GM19043 (cell line): ENCODE measurements at regions not wholly inside any gene's neighbourhood (a gene's known extent, or its start where the extent isn't known, plus 50 kb on each side); places are given as distances from the start of the nearest gene placed in this dataset.
"Not testable (repeated sequence)": the region's sequence is repeated elsewhere in the genome, so short reads cannot be mapped to it uniquely, and the experiment has no call there.

Experiments used
- ATAC-seq: cut with Tn5 transposase; IDR thresholded peaks from one replicate; pipeline ENCODE4 v1.9.1; 2021; ENCODE audit warnings: low read depth; ENCODE audit not compliant: unreplicated experiment

GRCh38 chr2:53216805-53217204 is 550.8 kb upstream of the CHAC2 start:
- ATAC-seq = no peak

- no peak for ATAC-seq
Observed at GRCh38 chr2:53212576-53212975, 555.0 kb upstream of the CHAC2 start.

- no peak for ATAC-seq
Observed at GRCh38 chr2:53211201-53211774, 556.3 kb upstream of the CHAC2 start.

DNA sequence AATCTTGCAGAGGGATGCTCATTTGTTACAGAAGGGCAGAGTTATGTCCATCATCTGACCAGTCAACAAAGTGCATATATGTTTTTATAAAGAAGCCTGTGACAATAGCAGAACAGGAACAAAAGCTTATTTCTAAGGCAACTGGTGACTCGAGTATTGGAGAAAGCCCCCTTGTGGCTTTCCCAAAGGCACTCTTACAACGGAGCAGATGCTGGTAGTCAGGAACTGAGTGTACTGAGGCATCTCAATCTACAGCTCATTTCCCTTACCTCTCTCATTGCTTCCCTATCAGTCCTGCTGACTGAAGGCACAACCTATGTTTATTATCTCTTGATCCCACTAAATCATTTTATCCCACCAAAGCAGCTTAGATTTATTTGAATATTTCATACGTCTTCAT is 557.1 kb upstream of the CHAC2 start:
- ATAC-seq = no peak

DNA sequence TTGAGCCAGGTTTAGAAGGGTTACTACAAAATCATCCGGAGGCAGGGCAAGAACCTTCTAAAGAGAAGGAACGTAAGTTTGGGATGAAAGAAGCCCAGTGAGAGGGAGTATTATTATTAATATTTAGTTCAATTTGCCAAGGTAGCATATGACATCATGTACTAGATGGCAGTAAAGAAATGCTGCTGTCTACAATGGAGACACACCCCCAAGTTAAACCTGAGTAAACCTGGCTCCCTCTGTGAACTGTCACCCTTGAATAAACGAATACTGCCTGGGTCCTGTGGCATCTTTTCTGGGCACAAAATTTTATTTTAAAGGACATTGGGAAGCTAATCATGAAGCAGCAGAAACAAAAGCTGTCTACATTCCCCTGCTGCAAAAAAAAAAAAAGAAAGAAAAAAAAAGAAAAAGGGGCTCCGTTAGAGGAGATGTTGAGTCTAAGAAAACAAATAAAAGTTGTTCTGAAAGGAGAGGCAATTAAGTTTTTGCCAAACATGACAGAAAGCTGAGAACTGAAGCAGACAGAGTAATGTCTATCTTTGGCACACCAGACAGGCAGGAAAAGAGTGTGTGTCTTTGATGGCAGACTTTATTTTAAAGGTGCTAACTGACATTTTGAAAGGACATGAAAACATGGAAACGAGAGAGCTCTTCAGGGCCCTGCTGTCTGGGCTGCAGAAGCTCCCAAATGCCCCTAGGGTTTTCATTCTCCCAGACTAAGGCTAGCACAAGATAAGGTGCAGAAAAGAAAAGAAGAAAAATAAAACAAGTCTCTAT is 557.7 kb upstream of the CHAC2 start:
- no peak for ATAC-seq

GRCh38 chr2:53208815-53209214 is 558.8 kb upstream of the CHAC2 start:
- ATAC-seq = no peak

- not testable (repeated sequence) for ATAC-seq
Observed at GRCh38 chr2:53206226-53206625, 561.4 kb upstream of the CHAC2 start.

DNA sequence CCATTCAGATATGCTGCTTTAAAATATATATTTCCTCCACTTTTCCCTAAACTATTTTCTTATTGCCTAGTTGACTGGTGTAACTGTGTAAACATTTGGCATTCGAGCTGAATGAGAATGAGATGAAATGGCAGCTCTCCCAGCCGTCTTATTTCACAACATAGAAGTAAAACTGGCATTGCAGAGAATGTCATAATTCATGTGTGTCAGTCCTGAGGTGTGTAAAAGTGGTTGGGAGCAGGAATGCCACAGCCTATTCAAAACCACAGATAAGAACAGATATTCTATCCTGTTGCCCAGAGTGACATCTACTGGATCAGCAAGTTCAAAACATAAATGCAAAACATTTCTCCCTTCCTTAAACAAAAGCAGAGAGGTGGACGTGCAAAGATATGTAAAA is 565.5 kb upstream of the CHAC2 start:
- ATAC-seq = no peak

DNA sequence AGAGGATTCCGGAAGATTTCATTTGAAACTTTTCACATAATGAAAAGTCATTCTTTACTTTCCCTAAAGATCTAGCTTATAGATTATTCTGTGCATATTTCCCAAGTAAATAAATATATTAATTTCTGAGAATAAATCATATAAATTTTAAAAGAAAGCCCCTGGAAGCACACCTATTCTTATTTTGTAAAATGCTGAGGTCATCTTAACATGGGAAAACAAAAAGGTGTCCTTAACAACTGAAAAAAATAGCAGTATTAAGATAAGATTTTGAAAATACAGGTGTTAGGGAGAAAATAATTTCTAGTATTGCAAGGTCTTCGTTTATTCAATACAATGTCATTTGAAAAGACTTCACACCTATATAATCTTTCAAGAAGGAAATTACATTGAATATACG is 567.5 kb upstream of the CHAC2 start:
- ATAC-seq = no peak

- ATAC-seq = no peak
Observed at GRCh38 chr2:53188851-53189510, 578.6 kb upstream of the CHAC2 start.

GRCh38 chr2:53183581-53183980 is 584.0 kb upstream of the CHAC2 start:
- no peak for ATAC-seq

DNA sequence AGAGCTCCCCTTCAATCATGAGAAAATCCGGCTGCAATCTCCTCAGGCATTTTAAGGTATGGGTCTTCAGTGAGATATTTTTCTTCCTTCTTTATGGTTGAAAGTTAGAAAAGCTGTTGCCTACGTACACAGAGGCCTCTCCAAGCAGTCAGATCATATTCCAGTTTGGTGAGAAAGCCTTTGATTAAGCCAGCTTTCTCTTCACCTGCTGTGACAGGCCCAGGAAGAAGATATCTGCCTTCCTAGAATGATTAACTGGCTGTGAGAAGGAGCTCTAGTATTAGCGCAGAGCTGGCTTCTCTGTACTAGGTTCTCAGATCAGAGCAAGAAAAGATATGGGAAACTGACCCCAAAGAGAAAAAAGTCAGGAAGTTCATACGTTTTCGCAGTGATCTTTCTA is 585.0 kb upstream of the CHAC2 start:
- ATAC-seq = no peak

DNA sequence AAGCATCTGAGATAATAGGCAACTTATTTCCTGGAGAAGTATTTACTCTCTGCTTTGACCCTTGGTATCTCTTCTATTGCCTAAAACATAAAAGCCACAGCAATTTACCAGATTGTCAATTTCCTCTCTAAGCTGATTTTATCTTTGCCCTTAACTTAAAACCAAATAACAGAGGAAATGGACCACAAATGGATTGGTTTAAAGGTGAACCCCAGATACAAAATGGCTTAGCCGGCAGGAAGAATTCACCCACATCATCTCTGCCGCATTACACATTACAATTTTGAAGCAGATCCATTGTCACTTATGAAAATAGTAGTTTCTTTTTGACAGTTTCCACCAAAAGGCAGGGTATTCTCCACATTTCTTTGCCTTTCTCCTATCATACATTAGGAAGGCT is 585.8 kb upstream of the CHAC2 start:
- ATAC-seq = no peak

DNA sequence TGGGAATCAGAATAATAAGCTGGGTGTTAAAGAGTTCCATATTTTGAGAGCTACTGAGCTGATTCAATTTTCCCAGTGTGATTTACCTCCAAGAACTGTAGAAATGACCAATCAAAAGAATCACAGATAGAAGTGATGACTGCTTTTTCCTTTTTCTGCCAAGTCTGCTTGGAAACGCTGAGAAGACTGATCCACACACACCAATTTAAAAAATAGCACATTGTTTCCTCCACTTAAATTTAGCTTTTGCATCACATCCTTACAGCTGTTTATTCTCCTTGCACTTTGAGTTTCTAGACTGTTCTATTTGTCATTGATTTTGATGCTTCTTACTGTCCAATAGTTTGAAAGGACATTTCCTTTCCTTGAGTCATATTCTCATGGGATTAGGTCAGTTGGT is 590.3 kb upstream of the CHAC2 start:
- ATAC-seq = no peak

DNA sequence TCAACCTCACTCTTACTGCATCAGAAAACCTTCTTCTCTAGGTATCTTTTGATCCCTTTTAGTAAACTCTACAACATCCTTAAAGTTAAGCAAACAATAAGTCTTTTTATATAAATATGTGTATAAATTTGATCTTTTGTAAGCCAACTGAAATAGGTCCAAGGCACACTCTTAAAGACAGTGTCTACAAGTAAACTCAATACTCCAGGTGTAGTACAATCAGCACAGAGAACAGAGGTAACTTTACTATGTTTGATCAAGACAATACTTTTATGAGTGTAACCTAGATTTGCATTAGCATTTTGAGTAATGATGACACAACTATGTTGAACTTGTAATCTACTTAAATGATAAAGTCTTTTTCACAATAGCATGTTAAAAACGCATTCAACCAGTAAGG is 593.1 kb upstream of the CHAC2 start:
- ATAC-seq = no peak

DNA sequence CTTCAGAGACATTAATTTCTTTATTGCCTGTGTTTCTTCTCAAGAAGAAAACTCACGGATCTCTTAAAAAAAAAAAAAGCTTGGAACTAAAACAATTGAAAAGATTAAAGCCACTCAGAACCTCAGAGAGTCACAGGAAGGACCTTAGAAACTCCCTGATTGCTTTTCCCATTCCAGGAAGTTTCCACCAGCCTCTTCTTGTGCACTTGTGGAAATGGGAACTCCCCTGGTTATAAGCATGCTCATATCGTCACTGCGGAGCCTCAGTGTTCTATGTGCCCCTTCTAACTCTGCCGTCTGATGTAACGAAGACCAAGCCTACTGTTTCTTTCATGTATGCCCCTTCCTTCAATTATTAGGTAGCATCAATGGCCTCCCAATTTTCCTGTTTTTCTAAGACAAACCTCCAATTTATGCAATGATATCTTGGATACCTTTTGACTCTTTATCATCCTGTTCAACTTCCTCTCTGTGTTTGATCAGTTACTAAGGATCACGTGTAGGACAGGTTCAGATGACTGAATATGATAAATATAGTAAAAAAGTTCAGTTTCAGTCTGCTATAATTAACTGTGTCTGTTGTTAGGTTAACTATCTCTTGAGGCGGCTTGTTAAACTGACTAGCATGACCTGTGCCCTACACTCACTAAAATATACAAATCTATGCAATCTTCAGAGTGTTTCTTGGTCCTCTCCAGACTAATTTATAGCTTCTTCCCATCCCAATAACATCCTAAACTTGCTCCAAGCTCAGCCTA is 593.7 kb upstream of the CHAC2 start:
- ATAC-seq = no peak

- ATAC-seq = no peak
Observed at GRCh38 chr2:53173091-53173490, 594.5 kb upstream of the CHAC2 start.

- no peak for ATAC-seq
Observed at GRCh38 chr2:53170466-53170865, 597.1 kb upstream of the CHAC2 start.

GRCh38 chr2:53167227-53167626 is 600.4 kb upstream of the CHAC2 start:
- ATAC-seq = no peak

DNA sequence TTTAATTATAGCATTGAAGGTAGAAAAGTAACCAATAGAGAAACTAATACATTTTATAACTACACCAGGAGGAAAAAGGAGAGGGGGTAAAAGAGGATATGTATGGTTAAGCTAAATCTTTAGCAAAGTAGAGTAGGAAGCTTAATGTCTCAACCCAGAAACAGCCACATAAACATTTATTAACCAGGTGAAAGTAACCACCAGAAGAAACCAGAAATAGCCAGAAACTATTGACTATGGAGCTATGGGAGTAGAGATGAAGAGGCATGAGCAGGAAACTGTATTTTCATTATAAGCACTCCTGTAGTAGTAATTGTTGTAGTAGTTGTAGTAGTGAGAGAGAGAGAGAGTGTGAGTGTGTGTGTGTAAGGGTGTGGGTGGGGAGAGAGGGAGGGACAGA is 617.5 kb upstream of the CHAC2 start:
- no peak for ATAC-seq

GRCh38 chr2:53148221-53148620 is 619.4 kb upstream of the CHAC2 start:
- no peak for ATAC-seq
